HEK293 (cell line): ENCODE measurements at regions not wholly inside any gene's neighbourhood (a gene's known extent, or its start where the extent isn't known, plus 50 kb on each side); places are given as distances from the start of the nearest gene placed in this dataset.

Experiments used
- CTCF ChIP-seq: fragments of 450-650 bp; formaldehyde crosslinking; IDR thresholded peaks from 2 replicates; pipeline ENCODE4 v1.5.1; 2016; ENCODE audit warnings: missing biosample characterization, missing genetic modification characterization
- KLF17 ChIP-seq: fragments of 450-650 bp; formaldehyde crosslinking; IDR thresholded peaks from 2 replicates; pipeline ENCODE4 v1.5.1; 2016; ENCODE audit warnings: missing biosample characterization, missing genetic modification characterization
- PATZ1 ChIP-seq: fragments of 450-650 bp; formaldehyde crosslinking; IDR thresholded peaks from 2 replicates; pipeline ENCODE4 v1.5.1; 2016; ENCODE audit warnings: missing biosample characterization, missing genetic modification characterization
- SCRT2 ChIP-seq: fragments of 450-650 bp; formaldehyde crosslinking; IDR thresholded peaks from 2 replicates; pipeline ENCODE4 v1.5.1; 2016; ENCODE audit warnings: missing biosample characterization, missing genetic modification characterization
- ZBTB21 ChIP-seq: fragments of 450-650 bp; formaldehyde crosslinking; IDR thresholded peaks from 2 replicates; pipeline ENCODE4 v1.5.1; 2017; ENCODE audit warnings: missing biosample characterization, missing genetic modification characterization
- ZBTB6 ChIP-seq: fragments of 450-650 bp; formaldehyde crosslinking; IDR thresholded peaks from 2 replicates; pipeline ENCODE4 v1.5.1; 2017; ENCODE audit warnings: missing biosample characterization, missing genetic modification characterization
- ZNF354C ChIP-seq: fragments of 450-650 bp; formaldehyde crosslinking; IDR thresholded peaks from 2 replicates; pipeline ENCODE4 v1.5.1; 2016; ENCODE audit warnings: missing biosample characterization, missing genetic modification characterization, low read depth, borderline replicate concordance
- ZNF416 ChIP-seq: fragments of 450-650 bp; formaldehyde crosslinking; IDR thresholded peaks from 2 replicates; pipeline ENCODE4 v1.5.1; 2016; ENCODE audit warnings: missing biosample characterization, missing genetic modification characterization

- no peak for TF ChIP-seq CTCF (tag by site-specific recombination)
- no peak for TF ChIP-seq SCRT2 (tag by site-specific recombination)
- no peak for TF ChIP-seq KLF17 (tag by site-specific recombination)
- TF ChIP-seq PATZ1: no peak
- no peak for TF ChIP-seq ZNF354C (tag by site-specific recombination)
- TF ChIP-seq ZBTB6: no peak
- TF ChIP-seq ZNF416: no peak
- TF ChIP-seq ZBTB21 (tag by site-specific recombination): no peak
Measured at GRCh38 chr1:195430826-195431225, 1177.4 kb downstream of the KCNT2 start.
